ENCODE measurements at regions not wholly inside any gene's neighbourhood (a gene's known extent, or its start where the extent isn't known, plus 50 kb on each side); places are given as distances from the start of the nearest gene placed in this dataset.

DNA sequence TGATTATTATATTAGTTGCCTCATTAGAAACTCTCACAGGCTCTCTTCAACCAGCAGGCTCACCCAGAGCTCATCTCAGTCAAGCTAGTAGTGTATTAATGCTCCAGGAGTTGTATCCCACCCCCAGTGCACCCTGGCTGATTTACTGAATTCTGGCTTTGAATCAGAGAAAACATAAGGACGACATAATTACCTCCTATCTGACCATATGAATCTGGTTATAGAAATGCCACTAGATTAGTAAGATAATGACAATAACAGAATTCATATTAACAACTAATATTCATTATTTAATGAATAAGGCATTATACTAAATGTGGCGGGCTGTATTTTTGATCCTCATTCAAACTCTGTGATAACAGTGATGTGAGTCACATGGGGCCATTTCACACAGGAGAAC is 1066.7 kb downstream of the TTLL7 start:
- TF ChIP-seq, protein P1, sequence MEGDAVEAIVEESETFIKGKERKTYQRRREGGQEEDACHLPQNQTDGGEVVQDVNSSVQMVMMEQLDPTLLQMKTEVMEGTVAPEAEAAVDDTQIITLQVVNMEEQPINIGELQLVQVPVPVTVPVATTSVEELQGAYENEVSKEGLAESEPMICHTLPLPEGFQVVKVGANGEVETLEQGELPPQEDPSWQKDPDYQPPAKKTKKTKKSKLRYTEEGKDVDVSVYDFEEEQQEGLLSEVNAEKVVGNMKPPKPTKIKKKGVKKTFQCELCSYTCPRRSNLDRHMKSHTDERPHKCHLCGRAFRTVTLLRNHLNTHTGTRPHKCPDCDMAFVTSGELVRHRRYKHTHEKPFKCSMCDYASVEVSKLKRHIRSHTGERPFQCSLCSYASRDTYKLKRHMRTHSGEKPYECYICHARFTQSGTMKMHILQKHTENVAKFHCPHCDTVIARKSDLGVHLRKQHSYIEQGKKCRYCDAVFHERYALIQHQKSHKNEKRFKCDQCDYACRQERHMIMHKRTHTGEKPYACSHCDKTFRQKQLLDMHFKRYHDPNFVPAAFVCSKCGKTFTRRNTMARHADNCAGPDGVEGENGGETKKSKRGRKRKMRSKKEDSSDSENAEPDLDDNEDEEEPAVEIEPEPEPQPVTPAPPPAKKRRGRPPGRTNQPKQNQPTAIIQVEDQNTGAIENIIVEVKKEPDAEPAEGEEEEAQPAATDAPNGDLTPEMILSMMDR (IDR thresholded peaks at IDR 0.05; ENCODE audit: low read depth, low read length, missing control alignments), result no peak
- no peak overlapping the region for H3K4me3 ChIP-seq (ENCODE audit: low read depth, low read length)
- DNase-seq (ENCODE audit: low read depth), result no peak

DNA sequence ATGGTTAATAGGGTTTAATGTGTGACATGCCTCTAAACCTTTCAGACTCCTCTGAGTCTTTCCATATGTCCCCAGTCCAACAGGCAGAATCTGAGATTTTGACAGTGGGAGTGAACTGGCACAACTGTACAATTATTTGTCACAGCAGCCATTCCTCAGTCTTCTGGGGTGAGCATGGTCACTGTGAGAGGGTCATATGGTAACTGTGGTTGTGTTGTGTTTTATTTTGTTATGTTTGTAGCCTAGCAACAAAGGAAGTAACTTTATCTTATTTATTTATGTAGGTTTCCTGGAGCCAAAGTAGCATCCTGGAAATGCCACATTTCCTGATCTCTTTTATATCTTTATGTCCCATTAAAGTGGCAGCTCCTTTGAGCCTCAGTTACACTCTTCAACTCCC is 1067.9 kb downstream of the TTLL7 start:
- TF ChIP-seq, protein P1 (IDR thresholded peaks at IDR 0.05; ENCODE audit: low read depth, low read length, missing control alignments), result no peak
- H3K4me3 ChIP-seq (ENCODE audit: low read depth, low read length), result no peak overlapping the region
- DNase-seq (ENCODE audit: low read depth), result no peak

DNA sequence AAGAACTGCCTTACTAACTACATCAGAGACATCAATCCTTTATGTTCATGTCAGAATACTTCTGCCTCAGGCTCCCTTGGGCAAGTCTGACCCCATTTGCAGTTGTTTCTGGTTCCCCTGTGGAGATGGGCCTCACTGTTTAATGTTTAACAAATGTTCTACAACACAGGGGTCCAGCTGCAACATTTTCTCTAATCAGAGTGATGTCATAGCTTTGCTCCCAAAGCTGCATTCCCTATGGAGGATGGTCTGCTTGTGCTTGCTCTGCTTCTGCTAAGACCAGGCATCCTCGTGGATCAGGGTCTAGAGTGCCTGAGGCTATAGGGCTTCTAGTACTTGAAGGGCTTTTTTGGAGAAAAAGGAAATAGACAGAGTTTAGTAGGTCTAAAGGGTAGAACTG is 1071.2 kb downstream of the TTLL7 start:
- TF ChIP-seq, protein P1 (IDR thresholded peaks at IDR 0.05; ENCODE audit: low read depth, low read length, missing control alignments), result no peak
- DNase-seq (ENCODE audit: low read depth), result no peak
- no peak overlapping the region for H3K4me3 ChIP-seq (ENCODE audit: low read depth, low read length)

DNA sequence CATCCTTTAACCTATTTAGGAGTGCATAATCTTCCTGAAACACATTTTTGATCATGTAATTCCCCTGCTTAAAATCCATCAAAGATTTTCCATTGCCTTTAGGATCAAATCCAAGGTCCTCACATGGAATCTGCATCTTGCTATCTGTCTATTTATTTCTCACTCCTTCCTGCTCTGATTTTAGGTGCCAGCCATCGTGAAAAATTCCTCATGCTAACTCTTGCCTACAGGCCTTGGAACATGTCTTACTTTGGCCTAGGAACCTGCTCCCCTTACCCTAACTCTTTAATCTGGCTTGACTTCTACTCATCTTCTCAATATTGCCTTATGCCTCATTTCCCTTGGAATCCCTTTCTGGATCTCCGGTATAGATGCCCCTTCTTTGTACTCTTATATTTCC is 1074.3 kb downstream of the TTLL7 start:
- H3K4me3 ChIP-seq (ENCODE audit: low read depth, low read length), result no peak overlapping the region
- TF ChIP-seq, protein P1 (IDR thresholded peaks at IDR 0.05; ENCODE audit: low read depth, low read length, missing control alignments), result no peak
- DNase-seq (ENCODE audit: low read depth), result no peak

DNA sequence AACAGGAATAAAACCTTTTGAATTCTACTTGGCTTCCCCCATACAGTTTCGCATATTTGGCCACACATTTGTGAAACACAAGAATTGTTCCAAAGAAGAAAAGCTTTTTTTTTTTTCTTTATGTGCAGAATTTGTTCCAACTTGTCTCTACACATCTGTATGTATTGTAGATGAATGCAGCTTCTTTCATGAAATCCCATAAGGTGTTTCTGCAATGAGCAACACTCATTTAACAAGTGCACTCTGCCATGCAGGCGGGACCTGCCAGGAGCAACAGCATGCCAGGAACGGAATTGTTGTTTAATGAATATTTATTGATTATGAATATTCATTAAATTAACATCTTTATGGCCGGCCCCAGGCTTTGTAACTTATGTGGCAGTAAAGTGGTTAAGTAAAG is 1075.0 kb downstream of the TTLL7 start:
- no peak for DNase-seq (ENCODE audit: low read depth)
- TF ChIP-seq, protein P1 (IDR thresholded peaks at IDR 0.05; ENCODE audit: low read depth, low read length, missing control alignments), result no peak
- H3K4me3 ChIP-seq (ENCODE audit: low read depth, low read length), result no peak overlapping the region

DNA sequence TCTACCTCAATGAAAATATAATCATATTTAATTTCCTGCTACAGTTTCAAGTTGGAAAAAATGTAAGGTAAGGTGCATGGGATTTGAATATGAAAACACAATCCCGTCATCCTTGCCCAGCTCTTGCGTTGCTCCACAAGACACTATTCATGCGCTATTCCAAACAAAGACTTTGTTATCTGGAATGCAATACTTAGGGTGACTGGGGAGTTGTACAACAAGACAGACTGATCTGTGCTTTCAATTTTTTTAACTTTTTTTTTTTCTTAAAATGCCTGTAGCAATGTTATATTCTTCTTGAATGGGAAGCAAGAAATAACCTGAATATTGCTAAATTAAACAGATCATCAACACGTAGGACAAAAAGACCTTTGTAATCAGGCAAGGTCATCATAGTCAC is 1077.2 kb downstream of the TTLL7 start:
- DNase-seq (ENCODE audit: low read depth), result no peak
- H3K4me3 ChIP-seq (ENCODE audit: low read depth, low read length), result no peak overlapping the region
- TF ChIP-seq, protein P1 (IDR thresholded peaks at IDR 0.05; ENCODE audit: low read depth, low read length, missing control alignments), result no peak

DNA sequence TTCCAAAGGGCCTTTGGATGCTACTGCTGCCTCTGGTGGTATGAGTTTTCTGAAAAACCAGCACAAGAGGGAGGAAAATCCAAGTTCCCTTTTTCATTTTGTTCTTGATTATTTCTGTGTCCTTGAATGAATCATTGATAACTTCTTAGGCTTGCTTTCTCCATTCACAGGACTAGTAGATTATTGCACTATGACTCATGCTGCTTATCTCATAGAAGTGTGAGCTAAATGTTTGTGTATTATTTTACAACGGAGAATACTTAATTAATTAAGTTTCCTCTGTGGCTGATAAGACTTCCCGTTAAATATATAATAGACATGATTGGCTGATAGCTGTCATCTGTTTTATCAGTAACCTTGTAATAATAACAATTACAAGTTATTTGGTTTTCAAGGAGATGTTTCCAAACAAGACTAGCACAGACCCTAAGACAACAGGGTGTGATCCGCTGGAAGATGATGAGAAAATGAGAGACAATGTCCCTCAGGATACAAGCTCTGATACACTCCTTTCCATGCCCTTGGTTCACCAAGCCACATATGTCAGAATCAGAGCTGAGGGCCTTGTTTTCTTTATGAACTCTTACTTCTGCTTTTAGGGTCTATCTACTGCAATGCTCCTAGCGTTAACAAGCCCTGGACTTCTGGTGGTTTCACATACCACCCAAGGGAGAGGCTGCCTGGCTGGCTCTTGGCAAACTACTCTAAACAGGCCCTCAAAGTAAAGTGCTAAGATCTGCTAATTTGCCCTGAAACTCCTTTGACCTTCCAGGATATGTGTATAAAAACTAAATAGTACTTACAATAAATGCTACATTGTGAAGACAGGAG is 1078.3 kb downstream of the TTLL7 start:
- DNase-seq (ENCODE audit: low read depth), result no peak
- no peak overlapping the region for H3K4me3 ChIP-seq (ENCODE audit: low read depth, low read length)
- TF ChIP-seq, protein P1 (IDR thresholded peaks at IDR 0.05; ENCODE audit: low read depth, low read length, missing control alignments), result no peak

Data from GM12864 (cell line).